Gastroesophageal sphincter (tissue), 4 donors: ENCODE measurements at regions not wholly inside any gene's neighbourhood (a gene's known extent, or its start where the extent isn't known, plus 50 kb on each side); places are given as distances from the start of the nearest gene placed in this dataset.

Experiments used
- ATAC-seq: fragments of 150-250 bp; one replicate; pipeline ENCODE4 v1.9.1; 2016; ENCODE audit warnings: mild to moderate bottlenecking, moderate library complexity
- H3K27ac ChIP-seq, 4 donors: fragments of 200-600 bp; sonication (generic) in 3 of 4; 1 replicate in 3 of 4; 2 replicates in 1 of 4; pipeline ENCODE4 v1.5.1; 2016 to 2019
- H3K27me3 ChIP-seq: fragments of 200-600 bp; sonication (generic); one replicate; pipeline ENCODE4 v1.5.1; 2019
- H3K36me3 ChIP-seq, 2 donors: fragments of 200-600 bp; sonication (generic); one replicate each; pipeline ENCODE4 v1.5.1; 2019; ENCODE audit warnings: control low read depth in 1 of 2
- H3K4me1 ChIP-seq, 3 donors: fragments of 200-600 bp; sonication (generic); 1 replicate in 2 of 3; 2 replicates in 1 of 3; pipeline ENCODE4 v1.5.1; 2016 to 2019; ENCODE audit warnings: control low read depth in 2 of 3
- H3K4me3 ChIP-seq, 2 donors: fragments of 200-600 bp; sonication (generic); one replicate each; pipeline ENCODE4 v1.5.1; 2019; ENCODE audit warnings: mild to moderate bottlenecking in 1 of 2, moderate library complexity in 1 of 2
- H3K9me3 ChIP-seq, 3 donors: fragments of 200-600 bp; sonication (generic); one replicate each; pipeline ENCODE4 v1.5.1; 2017 to 2019; ENCODE audit warnings: control low read depth in 2 of 3
- EP300 ChIP-seq: sonication (generic); formaldehyde crosslinking; IDR thresholded peaks from one replicate; pipeline ENCODE4 v1.6.1; 2017; ENCODE audit warnings: antibody characterized with exemption, mild to moderate bottlenecking
- POLR2A ChIP-seq, 2 donors: fragments of 450-650 bp; IDR thresholded peaks; one replicate each; pipeline ENCODE4 v1.6.1; 2017; ENCODE audit warnings: antibody characterized with exemption in 2 of 2, mild to moderate bottlenecking in 2 of 2, moderate library complexity in 1 of 2
- POLR2AphosphoS5 ChIP-seq: sonication (generic); formaldehyde crosslinking; IDR thresholded peaks from one replicate; pipeline ENCODE4 v1.6.1; 2017; ENCODE audit warnings: antibody characterized with exemption
- WGBS, 2 donors: methylation state at CpG; one replicate each; pipeline ENCODE4 v1.1.5; 2018; ENCODE audit warnings: low coverage in 1 of 2; 5-methylcytosine and 5-hydroxymethylcytosine counted together
- TF ChIP-seq, protein P1 (sequence below), 4 experiments: fragments of 200-600 bp in 2 of 4; fragments of 450-650 bp in 2 of 4; sonication (generic) in 1 of 4; IDR thresholded peaks; one replicate each; pipeline ENCODE4 v1.5.1; 2017 to 2019; ENCODE audit warnings: antibody characterized with exemption in 4 of 4, mild to moderate bottlenecking in 2 of 4, moderate library complexity in 2 of 4

- TF ChIP-seq, protein P1, sequence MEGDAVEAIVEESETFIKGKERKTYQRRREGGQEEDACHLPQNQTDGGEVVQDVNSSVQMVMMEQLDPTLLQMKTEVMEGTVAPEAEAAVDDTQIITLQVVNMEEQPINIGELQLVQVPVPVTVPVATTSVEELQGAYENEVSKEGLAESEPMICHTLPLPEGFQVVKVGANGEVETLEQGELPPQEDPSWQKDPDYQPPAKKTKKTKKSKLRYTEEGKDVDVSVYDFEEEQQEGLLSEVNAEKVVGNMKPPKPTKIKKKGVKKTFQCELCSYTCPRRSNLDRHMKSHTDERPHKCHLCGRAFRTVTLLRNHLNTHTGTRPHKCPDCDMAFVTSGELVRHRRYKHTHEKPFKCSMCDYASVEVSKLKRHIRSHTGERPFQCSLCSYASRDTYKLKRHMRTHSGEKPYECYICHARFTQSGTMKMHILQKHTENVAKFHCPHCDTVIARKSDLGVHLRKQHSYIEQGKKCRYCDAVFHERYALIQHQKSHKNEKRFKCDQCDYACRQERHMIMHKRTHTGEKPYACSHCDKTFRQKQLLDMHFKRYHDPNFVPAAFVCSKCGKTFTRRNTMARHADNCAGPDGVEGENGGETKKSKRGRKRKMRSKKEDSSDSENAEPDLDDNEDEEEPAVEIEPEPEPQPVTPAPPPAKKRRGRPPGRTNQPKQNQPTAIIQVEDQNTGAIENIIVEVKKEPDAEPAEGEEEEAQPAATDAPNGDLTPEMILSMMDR (IDR thresholded peaks at IDR 0.05): no peak
- TF ChIP-seq EP300: no peak
- no peak for TF ChIP-seq POLR2AphosphoS5
- TF ChIP-seq POLR2A (IDR thresholded peaks at IDR 0.05): no peak
- H3K9me3 ChIP-seq: no peaks in the 10 kb centered on the region
- H3K36me3 ChIP-seq: no peaks in the 10 kb centered on the region
- 70 to 77% methylated on average over 3 to 4 of the region's 4 CpGs for WGBS, 2 donors
- H3K4me3 ChIP-seq: no peak overlapping the region
- H3K27ac ChIP-seq: no peak overlapping the region
- ATAC-seq: no peak
- H3K4me1 ChIP-seq: peaks cover 0 to 8% (median 0%) of the 10 kb centered on the region in 3 donors
- H3K27me3 ChIP-seq: no peaks in the 10 kb centered on the region
Observed at GRCh38 chr12:97835541-97835940, 372.9 kb downstream of the RMST start.

DNA sequence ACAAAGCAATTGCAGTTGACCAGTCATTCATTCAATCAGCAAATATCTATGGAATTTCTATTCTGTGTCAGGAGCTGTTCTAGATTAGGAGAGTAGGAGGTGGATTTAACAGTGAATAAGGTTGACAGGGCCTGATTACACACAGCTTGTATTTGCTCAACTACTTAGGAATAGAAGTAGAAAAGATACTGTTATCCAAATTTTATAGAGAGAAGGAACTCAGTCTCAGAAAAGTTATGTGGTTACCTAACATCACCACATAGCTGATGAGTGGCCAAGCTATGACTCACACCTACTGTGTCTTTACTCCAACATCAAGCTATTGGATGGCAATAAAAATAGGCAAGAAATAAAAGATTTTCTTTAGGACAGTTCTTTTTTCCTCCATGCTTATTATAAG is 374.8 kb downstream of the RMST start:
- Histone ChIP-seq H3K4me1 (peaks cover 0 to 12% (median 0%) of the 10 kb centered on the region in 3 donors), H3K27ac (peak overlapping the region in 3 of 4 donors; percentile 24 to 53 (median 34)), H3K4me3 (no peak overlapping the region), H3K9me3 (no peaks in the 10 kb centered on the region), H3K27me3 (no peaks in the 10 kb centered on the region), H3K36me3 (no peaks in the 10 kb centered on the region)
- TF ChIP-seq EP300 (no peak), POLR2A (IDR thresholded peaks at IDR 0.05) (no peak), POLR2AphosphoS5 (no peak)
- TF ChIP-seq, protein P1 (IDR thresholded peaks at IDR 0.05): no peak
- peak; percentile 88 for ATAC-seq

GRCh38 chr12:97848051-97848450 is 385.4 kb downstream of the RMST start:
- H3K4me3 ChIP-seq: no peak overlapping the region
- TF ChIP-seq POLR2A (IDR thresholded peaks at IDR 0.05) (no peak), POLR2AphosphoS5 (no peak), EP300 (no peak)
- TF ChIP-seq, protein P1 (IDR thresholded peaks at IDR 0.05): no peak
- no peaks in the 10 kb centered on the region for H3K4me1 ChIP-seq
- H3K27me3 ChIP-seq: no peaks in the 10 kb centered on the region
- no peaks in the 10 kb centered on the region for H3K9me3 ChIP-seq
- H3K36me3 ChIP-seq: no peaks in the 10 kb centered on the region
- no peak overlapping the region for H3K27ac ChIP-seq
- 88 to 100% methylated on average over 2 of the region's 2 CpGs for WGBS, 2 donors
- ATAC-seq: no peak

DNA sequence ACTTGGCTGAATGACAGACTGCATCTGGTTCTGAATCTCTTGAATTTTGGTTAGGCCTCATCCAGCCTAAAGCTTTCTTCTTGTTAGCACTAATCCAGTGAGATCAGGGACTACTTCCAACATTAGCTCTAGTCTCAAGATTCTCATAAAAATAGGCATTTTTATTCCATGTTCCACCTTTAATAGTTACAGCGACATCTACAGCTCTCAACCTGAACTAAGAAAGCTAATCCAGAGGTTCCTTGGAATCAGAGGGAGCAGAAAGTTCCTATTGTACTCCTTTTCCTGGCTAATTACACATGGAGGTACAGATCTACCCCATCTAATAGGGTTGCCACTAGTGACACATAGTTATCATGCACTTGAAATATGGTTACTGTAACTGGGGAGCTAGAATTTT is 391.9 kb downstream of the RMST start:
- ATAC-seq: no peak
- Histone ChIP-seq H3K9me3 (no peaks in the 10 kb centered on the region), H3K4me1 (peaks cover 0 to 6% (median 4%) of the 10 kb centered on the region in 3 donors), H3K4me3 (no peak overlapping the region), H3K36me3 (no peaks in the 10 kb centered on the region), H3K27me3 (no peaks in the 10 kb centered on the region), H3K27ac (no peak overlapping the region)
- 100% methylated on average over 1 of the region's 1 CpG for WGBS, 2 donors
- no peak for TF ChIP-seq POLR2AphosphoS5
- TF ChIP-seq POLR2A (IDR thresholded peaks at IDR 0.05): no peak
- TF ChIP-seq EP300: no peak
- TF ChIP-seq, protein P1 (IDR thresholded peaks at IDR 0.05): no peak

- H3K4me3 ChIP-seq: no peak overlapping the region
- TF ChIP-seq, protein P1 (IDR thresholded peaks at IDR 0.05): no peak
- no peak for TF ChIP-seq POLR2AphosphoS5
- no peak for TF ChIP-seq EP300
- TF ChIP-seq POLR2A (IDR thresholded peaks at IDR 0.05): no peak
- no peaks in the 10 kb centered on the region for H3K4me1 ChIP-seq
- 100% methylated on average over 1 of the region's 2 CpGs; no CpG with 5 or more reads in 1 of the 2 donors for WGBS, 2 donors
- H3K9me3 ChIP-seq: no peaks in the 10 kb centered on the region
- H3K36me3 ChIP-seq: no peaks in the 10 kb centered on the region
- no peaks in the 10 kb centered on the region for H3K27me3 ChIP-seq
- H3K27ac ChIP-seq: no peak overlapping the region
- ATAC-seq: no peak
Observed at GRCh38 chr12:97862072-97862471, 399.5 kb downstream of the RMST start.
